Ishikawa (cell line): ENCODE measurements at regions not wholly inside any gene's neighbourhood (a gene's known extent, or its start where the extent isn't known, plus 50 kb on each side); places are given as distances from the start of the nearest gene placed in this dataset.

Experiments used
- CEBPB ChIP-seq: IDR thresholded peaks from 2 replicates; pipeline ENCODE4 v1.6.1; 2012
- CREB1 ChIP-seq: IDR thresholded peaks from 2 replicates; pipeline ENCODE4 v1.6.1; 2012; ENCODE audit warnings: low read depth
- EGR1 ChIP-seq: IDR thresholded peaks from 2 replicates; pipeline ENCODE4 v1.6.1; 2012
- EP300 ChIP-seq: IDR thresholded peaks from 2 replicates; pipeline ENCODE4 v1.6.1; 2012; ENCODE audit warnings: borderline replicate concordance
- FOXM1 ChIP-seq: IDR thresholded peaks from 2 replicates; pipeline ENCODE4 v1.6.1; 2012; ENCODE audit warnings: low read depth, borderline replicate concordance
- NFIC ChIP-seq: IDR thresholded peaks from 2 replicates; pipeline ENCODE4 v1.6.1; 2012
- RAD21 ChIP-seq: IDR thresholded peaks from 2 replicates; pipeline ENCODE4 v1.6.1; 2012; ENCODE audit warnings: low read depth
- TAF1 ChIP-seq: IDR thresholded peaks from 2 replicates; pipeline ENCODE4 v1.6.1; 2012; ENCODE audit warnings: low read depth, mild to moderate bottlenecking
- TCF12 ChIP-seq: IDR thresholded peaks from 2 replicates; pipeline ENCODE4 v1.6.1; 2012; ENCODE audit warnings: low read depth
- TEAD4 ChIP-seq: IDR thresholded peaks from 2 replicates; pipeline ENCODE4 v1.6.1; 2012
- YY1 ChIP-seq: IDR thresholded peaks from 2 replicates; pipeline ENCODE4 v1.6.1; 2012; ENCODE audit warnings: low read depth
- ZBTB7A ChIP-seq: IDR thresholded peaks from 2 replicates; pipeline ENCODE4 v1.6.1; 2012; ENCODE audit warnings: low read depth
- TF ChIP-seq, protein P1 (sequence below): IDR thresholded peaks from 2 replicates; pipeline ENCODE4 v1.6.1; 2012; ENCODE audit warnings: low read depth, mild to moderate bottlenecking
- TF ChIP-seq, protein P2 (sequence below): IDR thresholded peaks from 2 replicates; pipeline ENCODE4 v1.6.1; 2012
- TF ChIP-seq, protein P3 (sequence below): IDR thresholded peaks from 2 replicates; pipeline ENCODE4 v1.6.1; 2012

DNA sequence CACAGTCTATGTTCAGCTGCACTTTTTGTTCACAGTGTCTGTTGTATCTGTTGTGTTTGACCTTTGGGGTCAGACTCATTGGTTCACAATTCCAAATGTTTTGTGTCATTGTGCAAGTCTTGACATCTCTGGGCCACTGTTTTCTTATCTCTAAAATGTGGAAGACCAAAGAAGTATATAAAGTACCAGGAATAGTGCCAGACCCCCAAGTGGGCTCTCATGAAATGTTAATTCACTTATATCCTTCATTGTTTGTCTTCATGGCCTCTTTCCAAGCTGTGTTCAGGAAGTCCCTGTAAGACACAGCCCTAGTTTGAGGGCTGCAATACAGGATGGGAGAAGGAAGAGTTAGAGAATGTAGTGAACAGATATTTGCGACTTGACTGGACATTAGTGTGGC is 468.3 kb upstream of the BOD1L1 start:
- TF ChIP-seq EGR1 (no peak), CEBPB (no peak), TEAD4 (no peak), NFIC (no peak), EP300 (no peak), TCF12 (no peak)
- TF ChIP-seq, protein P1, sequence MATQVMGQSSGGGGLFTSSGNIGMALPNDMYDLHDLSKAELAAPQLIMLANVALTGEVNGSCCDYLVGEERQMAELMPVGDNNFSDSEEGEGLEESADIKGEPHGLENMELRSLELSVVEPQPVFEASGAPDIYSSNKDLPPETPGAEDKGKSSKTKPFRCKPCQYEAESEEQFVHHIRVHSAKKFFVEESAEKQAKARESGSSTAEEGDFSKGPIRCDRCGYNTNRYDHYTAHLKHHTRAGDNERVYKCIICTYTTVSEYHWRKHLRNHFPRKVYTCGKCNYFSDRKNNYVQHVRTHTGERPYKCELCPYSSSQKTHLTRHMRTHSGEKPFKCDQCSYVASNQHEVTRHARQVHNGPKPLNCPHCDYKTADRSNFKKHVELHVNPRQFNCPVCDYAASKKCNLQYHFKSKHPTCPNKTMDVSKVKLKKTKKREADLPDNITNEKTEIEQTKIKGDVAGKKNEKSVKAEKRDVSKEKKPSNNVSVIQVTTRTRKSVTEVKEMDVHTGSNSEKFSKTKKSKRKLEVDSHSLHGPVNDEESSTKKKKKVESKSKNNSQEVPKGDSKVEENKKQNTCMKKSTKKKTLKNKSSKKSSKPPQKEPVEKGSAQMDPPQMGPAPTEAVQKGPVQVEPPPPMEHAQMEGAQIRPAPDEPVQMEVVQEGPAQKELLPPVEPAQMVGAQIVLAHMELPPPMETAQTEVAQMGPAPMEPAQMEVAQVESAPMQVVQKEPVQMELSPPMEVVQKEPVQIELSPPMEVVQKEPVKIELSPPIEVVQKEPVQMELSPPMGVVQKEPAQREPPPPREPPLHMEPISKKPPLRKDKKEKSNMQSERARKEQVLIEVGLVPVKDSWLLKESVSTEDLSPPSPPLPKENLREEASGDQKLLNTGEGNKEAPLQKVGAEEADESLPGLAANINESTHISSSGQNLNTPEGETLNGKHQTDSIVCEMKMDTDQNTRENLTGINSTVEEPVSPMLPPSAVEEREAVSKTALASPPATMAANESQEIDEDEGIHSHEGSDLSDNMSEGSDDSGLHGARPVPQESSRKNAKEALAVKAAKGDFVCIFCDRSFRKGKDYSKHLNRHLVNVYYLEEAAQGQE, result no peak
- TF ChIP-seq, protein P2, sequence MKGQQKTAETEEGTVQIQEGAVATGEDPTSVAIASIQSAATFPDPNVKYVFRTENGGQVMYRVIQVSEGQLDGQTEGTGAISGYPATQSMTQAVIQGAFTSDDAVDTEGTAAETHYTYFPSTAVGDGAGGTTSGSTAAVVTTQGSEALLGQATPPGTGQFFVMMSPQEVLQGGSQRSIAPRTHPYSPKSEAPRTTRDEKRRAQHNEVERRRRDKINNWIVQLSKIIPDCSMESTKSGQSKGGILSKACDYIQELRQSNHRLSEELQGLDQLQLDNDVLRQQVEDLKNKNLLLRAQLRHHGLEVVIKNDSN, result no peak

DNA sequence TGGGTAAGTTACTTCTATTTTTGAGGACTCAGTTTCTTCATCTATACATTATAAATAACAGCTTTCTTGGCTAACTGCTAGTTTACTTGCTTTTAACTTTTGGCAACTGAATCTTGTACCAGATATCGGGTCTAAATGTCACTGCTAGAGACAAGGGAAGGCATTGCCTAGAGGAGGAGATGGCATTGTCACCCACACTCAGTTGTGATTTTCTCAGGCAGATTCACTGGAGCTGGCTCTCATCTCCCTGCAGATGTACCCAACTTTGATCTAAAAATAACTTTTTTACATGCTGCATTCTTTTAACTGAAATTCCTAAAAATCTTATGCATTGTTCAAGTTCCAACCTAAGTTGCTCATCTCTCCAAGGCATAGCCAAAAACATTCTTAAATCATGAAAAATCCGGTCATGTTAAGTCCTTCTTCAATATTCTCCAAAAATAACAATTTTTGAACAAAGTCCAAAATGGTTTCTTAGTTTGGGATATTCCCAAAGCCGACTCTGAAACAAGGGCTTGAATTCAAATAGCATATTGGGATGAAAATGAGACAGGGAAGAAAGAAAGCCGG is 469.0 kb upstream of the BOD1L1 start:
- TF ChIP-seq, protein P2, result no peak
- no peak for TF ChIP-seq ZBTB7A
- TF ChIP-seq EP300, result no peak
- TF ChIP-seq, protein P3, sequence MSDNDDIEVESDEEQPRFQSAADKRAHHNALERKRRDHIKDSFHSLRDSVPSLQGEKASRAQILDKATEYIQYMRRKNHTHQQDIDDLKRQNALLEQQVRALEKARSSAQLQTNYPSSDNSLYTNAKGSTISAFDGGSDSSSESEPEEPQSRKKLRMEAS, result no peak
- no peak for TF ChIP-seq EGR1
- no peak for TF ChIP-seq TEAD4
- TF ChIP-seq, protein P1, result no peak

DNA sequence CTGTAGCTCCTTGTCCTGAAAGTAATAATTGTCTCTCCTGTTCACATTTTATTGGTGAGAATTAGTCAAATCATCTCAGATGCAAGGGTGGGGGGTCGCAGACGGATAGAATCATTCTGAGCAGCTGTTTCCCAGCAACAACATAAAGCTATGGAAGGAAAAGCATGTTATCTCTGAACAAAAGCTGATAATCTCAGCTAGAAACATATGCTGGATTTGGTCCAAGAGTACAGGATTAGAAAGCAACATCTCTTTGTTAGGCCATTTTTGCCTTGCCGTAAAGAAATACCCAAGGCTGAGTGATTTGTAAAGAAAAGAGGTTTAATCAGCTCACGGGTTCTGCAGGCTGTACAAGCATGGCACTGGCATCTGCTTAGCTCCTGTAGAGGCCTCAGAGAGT is 472.8 kb upstream of the BOD1L1 start:
- no peak for TF ChIP-seq EP300
- TF ChIP-seq, protein P1, result no peak
- no peak for TF ChIP-seq NFIC
- TF ChIP-seq TEAD4, result no peak
- TF ChIP-seq, protein P2, result no peak
- TF ChIP-seq TCF12, result no peak
- TF ChIP-seq TAF1, result no peak
- no peak for TF ChIP-seq ZBTB7A
- TF ChIP-seq EGR1, result no peak
- no peak for TF ChIP-seq FOXM1
- TF ChIP-seq CREB1, result no peak
- TF ChIP-seq, protein P3, result no peak
- no peak for TF ChIP-seq RAD21
- no peak for TF ChIP-seq YY1
- TF ChIP-seq CEBPB, result no peak

DNA sequence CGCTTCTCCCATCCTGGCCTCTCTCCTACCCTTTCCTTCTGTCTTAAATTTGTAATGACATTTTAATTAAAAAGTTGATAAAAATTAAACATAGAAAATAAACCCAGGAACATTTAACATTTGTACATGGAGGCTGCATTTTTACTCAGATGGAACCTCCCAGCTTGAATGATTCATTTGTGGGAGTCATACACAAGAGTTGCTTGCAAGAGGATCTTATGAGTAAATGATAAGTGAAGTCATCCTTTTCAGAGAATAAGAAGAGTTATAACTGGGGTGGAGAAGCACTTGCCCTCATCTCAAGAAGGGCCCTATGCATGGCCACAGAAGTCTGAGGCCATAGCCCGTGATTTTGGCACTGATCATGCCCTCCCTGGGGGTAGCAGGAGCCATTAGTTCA is 482.9 kb upstream of the BOD1L1 start:
- TF ChIP-seq YY1 (no peak), EGR1 (no peak), TCF12 (no peak), EP300 (no peak), ZBTB7A (no peak), RAD21 (no peak), FOXM1 (no peak), CEBPB (no peak), TAF1 (no peak), CREB1 (no peak), TEAD4 (no peak), NFIC (no peak)
- TF ChIP-seq, protein P1, result no peak
- TF ChIP-seq, protein P2, result no peak
- TF ChIP-seq, protein P3, result no peak
